ENCODE measurements at regions not wholly inside any gene's neighbourhood (a gene's known extent, or its start where the extent isn't known, plus 50 kb on each side); places are given as distances from the start of the nearest gene placed in this dataset.

DNA sequence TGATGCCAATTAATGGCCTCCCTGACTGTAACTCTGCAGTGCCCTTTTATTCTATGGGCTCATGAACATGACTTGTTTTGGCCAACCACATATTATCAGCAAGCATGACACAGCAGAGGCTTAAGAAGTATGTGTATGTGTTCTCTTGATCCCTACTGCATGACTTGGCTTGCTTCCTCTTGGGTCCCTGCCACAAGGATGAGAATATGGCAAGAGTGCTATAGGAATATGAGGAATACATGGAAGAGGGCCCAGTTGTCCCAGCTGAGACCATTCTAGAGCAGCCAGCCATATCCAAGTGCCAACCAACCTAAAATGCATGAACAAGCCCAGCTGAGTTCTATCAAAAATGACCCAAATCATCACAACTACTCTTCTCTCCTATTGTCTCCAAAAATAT lies 576.7 kb upstream of the PCDH9 start:
- TF ChIP-seq, protein P1, sequence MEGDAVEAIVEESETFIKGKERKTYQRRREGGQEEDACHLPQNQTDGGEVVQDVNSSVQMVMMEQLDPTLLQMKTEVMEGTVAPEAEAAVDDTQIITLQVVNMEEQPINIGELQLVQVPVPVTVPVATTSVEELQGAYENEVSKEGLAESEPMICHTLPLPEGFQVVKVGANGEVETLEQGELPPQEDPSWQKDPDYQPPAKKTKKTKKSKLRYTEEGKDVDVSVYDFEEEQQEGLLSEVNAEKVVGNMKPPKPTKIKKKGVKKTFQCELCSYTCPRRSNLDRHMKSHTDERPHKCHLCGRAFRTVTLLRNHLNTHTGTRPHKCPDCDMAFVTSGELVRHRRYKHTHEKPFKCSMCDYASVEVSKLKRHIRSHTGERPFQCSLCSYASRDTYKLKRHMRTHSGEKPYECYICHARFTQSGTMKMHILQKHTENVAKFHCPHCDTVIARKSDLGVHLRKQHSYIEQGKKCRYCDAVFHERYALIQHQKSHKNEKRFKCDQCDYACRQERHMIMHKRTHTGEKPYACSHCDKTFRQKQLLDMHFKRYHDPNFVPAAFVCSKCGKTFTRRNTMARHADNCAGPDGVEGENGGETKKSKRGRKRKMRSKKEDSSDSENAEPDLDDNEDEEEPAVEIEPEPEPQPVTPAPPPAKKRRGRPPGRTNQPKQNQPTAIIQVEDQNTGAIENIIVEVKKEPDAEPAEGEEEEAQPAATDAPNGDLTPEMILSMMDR (IDR thresholded peaks at IDR 0.05; ENCODE audit: insufficient read depth, low read length, poor library complexity, severe bottlenecking): no peak
- no peak for DNase-seq (ENCODE audit: low read depth)
- H3K27me3 ChIP-seq (ENCODE audit: control insufficient read depth, insufficient read depth, low read length): no peaks in the 10 kb centered on the region

GRCh38 chr13:67803118-67803517 lies 573.0 kb upstream of the PCDH9 start:
- DNase-seq (ENCODE audit: low read depth): no peak
- H3K36me3 ChIP-seq (ENCODE audit: control insufficient read depth, insufficient read depth, low read length): no peaks in the 10 kb centered on the region
- TF ChIP-seq, protein P1 (IDR thresholded peaks at IDR 0.05; ENCODE audit: insufficient read depth, low read length, poor library complexity, severe bottlenecking): no peak
- H3K4me3 ChIP-seq (ENCODE audit: low read depth, low read length): no peak overlapping the region
- no peaks in the 10 kb centered on the region for H3K27me3 ChIP-seq (ENCODE audit: control insufficient read depth, insufficient read depth, low read length)

More for the DNA sequence above, 576.7 kb upstream of the PCDH9 start:
- no peak overlapping the region for H3K4me3 ChIP-seq (ENCODE audit: low read depth, low read length)
- H3K36me3 ChIP-seq (ENCODE audit: control insufficient read depth, insufficient read depth, low read length): no peaks in the 10 kb centered on the region

GRCh38 chr13:67792151-67792676 lies 562.1 kb upstream of the PCDH9 start:
- Histone ChIP-seq H3K4me3 (ENCODE audit: low read depth, low read length) (no peak overlapping the region), H3K36me3 (ENCODE audit: control insufficient read depth, insufficient read depth, low read length) (no peaks in the 10 kb centered on the region), H3K27me3 (ENCODE audit: control insufficient read depth, insufficient read depth, low read length) (no peaks in the 10 kb centered on the region)
- DNase-seq (ENCODE audit: low read depth): no peak
- TF ChIP-seq, protein P1 (IDR thresholded peaks at IDR 0.05; ENCODE audit: insufficient read depth, low read length, poor library complexity, severe bottlenecking): no peak

DNA sequence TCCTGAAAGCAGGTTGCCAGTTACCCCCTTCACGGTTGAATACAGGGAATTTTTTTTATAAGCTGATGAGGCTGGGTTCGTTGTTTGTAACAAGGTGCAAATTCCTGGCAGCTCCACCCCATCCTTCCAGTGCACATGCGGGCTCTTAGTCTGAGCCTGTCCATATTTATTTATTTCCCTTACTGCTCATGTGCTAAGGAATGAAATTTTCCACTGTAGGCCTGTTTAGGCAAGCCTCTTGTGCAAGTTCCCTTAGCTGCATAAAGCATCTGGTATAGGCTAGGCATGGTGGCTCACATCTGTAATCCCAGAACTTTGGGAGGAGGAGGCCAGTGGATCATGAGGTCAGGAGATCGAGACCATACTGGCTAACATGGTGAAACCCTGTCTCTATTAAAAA lies 560.9 kb upstream of the PCDH9 start:
- Histone ChIP-seq H3K27me3 (ENCODE audit: control insufficient read depth, insufficient read depth, low read length) (no peaks in the 10 kb centered on the region), H3K36me3 (ENCODE audit: control insufficient read depth, insufficient read depth, low read length) (no peaks in the 10 kb centered on the region), H3K4me3 (ENCODE audit: low read depth, low read length) (no peak overlapping the region)
- TF ChIP-seq, protein P1 (IDR thresholded peaks at IDR 0.05; ENCODE audit: insufficient read depth, low read length, poor library complexity, severe bottlenecking): no peak
- no peak for DNase-seq (ENCODE audit: low read depth)

DNA sequence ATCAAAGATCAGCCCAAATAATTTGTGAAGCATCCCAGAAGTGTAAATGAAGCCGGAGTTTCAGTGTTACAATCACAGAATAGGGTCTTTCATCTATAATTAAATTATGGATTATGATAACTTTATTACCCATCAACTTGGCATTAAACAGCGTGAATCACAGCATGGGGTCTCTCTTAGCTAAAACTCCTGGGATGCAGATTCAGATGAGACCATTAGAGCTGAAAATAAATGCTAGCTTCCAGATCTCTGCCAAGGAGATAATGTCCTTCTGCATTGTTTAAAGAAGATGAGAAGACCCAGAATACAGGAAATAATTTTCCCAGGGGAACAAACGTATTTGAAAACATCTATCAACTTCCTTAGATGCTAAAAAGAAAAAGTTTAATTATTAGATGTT lies 546.0 kb upstream of the PCDH9 start:
- no peaks in the 10 kb centered on the region for H3K27me3 ChIP-seq (ENCODE audit: control insufficient read depth, insufficient read depth, low read length)
- TF ChIP-seq, protein P1 (IDR thresholded peaks at IDR 0.05; ENCODE audit: insufficient read depth, low read length, poor library complexity, severe bottlenecking): no peak
- no peaks in the 10 kb centered on the region for H3K36me3 ChIP-seq (ENCODE audit: control insufficient read depth, insufficient read depth, low read length)
- no peak overlapping the region for H3K4me3 ChIP-seq (ENCODE audit: low read depth, low read length)
- no peak for DNase-seq (ENCODE audit: low read depth)

DNA sequence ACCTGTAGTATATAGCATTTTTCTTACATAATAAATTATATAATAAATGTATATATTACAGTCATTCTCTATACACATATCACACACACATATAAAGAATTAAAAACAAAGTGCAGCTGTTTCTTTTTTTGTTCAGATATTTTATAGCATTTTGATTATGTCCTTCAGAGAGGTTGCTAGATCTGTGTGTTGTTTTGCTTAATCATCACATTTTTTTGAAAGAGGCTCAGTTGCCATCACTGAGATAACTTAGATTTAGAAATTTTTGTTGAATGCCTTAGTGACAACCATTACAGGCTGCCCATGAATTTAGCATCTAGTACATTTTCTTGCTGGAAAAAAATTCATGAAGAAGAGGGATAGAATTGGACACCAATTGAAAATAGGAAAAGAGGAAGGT lies 545.2 kb upstream of the PCDH9 start:
- H3K36me3 ChIP-seq (ENCODE audit: control insufficient read depth, insufficient read depth, low read length): no peaks in the 10 kb centered on the region
- TF ChIP-seq, protein P1 (IDR thresholded peaks at IDR 0.05; ENCODE audit: insufficient read depth, low read length, poor library complexity, severe bottlenecking): no peak
- no peak for DNase-seq (ENCODE audit: low read depth)
- no peaks in the 10 kb centered on the region for H3K27me3 ChIP-seq (ENCODE audit: control insufficient read depth, insufficient read depth, low read length)
- no peak overlapping the region for H3K4me3 ChIP-seq (ENCODE audit: low read depth, low read length)
